HepG2 (cell line): ENCODE measurements at regions not wholly inside any gene's neighbourhood (a gene's known extent, or its start where the extent isn't known, plus 50 kb on each side); places are given as distances from the start of the nearest gene placed in this dataset.

ENCODE experiments used
- CBFB ChIP-seq: sonication (generic); formaldehyde crosslinking; IDR thresholded peaks from 2 replicates; pipeline ENCODE4 v1.4.0; 2020; ENCODE audit warnings: missing genetic modification reagents
- E2F2 ChIP-seq: sonication (generic); formaldehyde crosslinking; IDR thresholded peaks from 2 replicates; pipeline ENCODE4 v1.4.0; 2020; ENCODE audit warnings: missing genetic modification reagents, borderline replicate concordance
- HBP1 ChIP-seq: IDR thresholded peaks from 2 replicates; pipeline ENCODE4 v1.6.1; 2016; ENCODE audit warnings: low read depth, control low read depth
- HINFP ChIP-seq: sonication (generic); formaldehyde crosslinking; IDR thresholded peaks from 2 replicates; pipeline ENCODE4 v1.4.0; 2020; ENCODE audit warnings: low read depth, mild to moderate bottlenecking, missing genetic modification reagents
- NR2F2 ChIP-seq: IDR thresholded peaks from 2 replicates; pipeline ENCODE4 v1.6.1; 2012; ENCODE audit warnings: low read depth, inconsistent platforms, borderline replicate concordance
- PBX3 ChIP-seq: sonication (generic); formaldehyde crosslinking; IDR thresholded peaks from 2 replicates; pipeline ENCODE4 v1.8.1; 2023; ENCODE audit warnings: missing genetic modification reagents, inconsistent platforms, borderline replicate concordance
- RAD51 ChIP-seq: fragments of 450-650 bp; IDR thresholded peaks from 2 replicates; pipeline ENCODE4 v1.6.1; 2016; ENCODE audit warnings: borderline replicate concordance
- RFX3 ChIP-seq: IDR thresholded peaks from 2 replicates; pipeline ENCODE4 v1.6.1; 2016; ENCODE audit warnings: missing biosample characterization, missing genetic modification reagents
- RFXANK ChIP-seq: IDR thresholded peaks from 2 replicates; pipeline ENCODE4 v1.6.1; 2016
- RXRB ChIP-seq: IDR thresholded peaks from 2 replicates; pipeline ENCODE4 v1.6.1; 2016; ENCODE audit warnings: borderline replicate concordance, missing genetic modification reagents, missing compliant biosample characterization
- TBL1XR1 ChIP-seq: fragments of 150-350 bp; IDR thresholded peaks from 2 replicates; pipeline ENCODE4 v1.6.1; 2014; ENCODE audit warnings: borderline replicate concordance, low read length; ENCODE audit not compliant: partially characterized antibody
- ZKSCAN5 ChIP-seq: sonication (generic); formaldehyde crosslinking; IDR thresholded peaks from 2 replicates; pipeline ENCODE4 v1.5.1; 2020; ENCODE audit warnings: mild to moderate bottlenecking, missing genetic modification reagents
- ZNF24 ChIP-seq: fragments of 450-650 bp; IDR thresholded peaks from 2 replicates; pipeline ENCODE4 v1.6.1; 2017; ENCODE audit warnings: antibody characterized with exemption, mild to moderate bottlenecking
- ZNF296 ChIP-seq: sonication (generic); formaldehyde crosslinking; conservative IDR thresholded peaks from 2 replicates; pipeline ENCODE4 v1.5.0; 2020; ENCODE audit warnings: mild to moderate bottlenecking, missing genetic modification reagents
- ZNF33B ChIP-seq: sonication (generic); formaldehyde crosslinking; IDR thresholded peaks from 2 replicates; pipeline ENCODE4 v1.5.1; 2020; ENCODE audit warnings: mild to moderate bottlenecking, missing genetic modification reagents
- ZNF512B ChIP-seq: sonication (generic); formaldehyde crosslinking; IDR thresholded peaks from 2 replicates; pipeline ENCODE4 v1.5.1; 2020; ENCODE audit warnings: missing genetic modification reagents, mild to moderate bottlenecking, borderline replicate concordance
- ZNF710 ChIP-seq: sonication (generic); formaldehyde crosslinking; IDR thresholded peaks from 2 replicates; pipeline ENCODE4 v1.5.0; 2020; ENCODE audit warnings: mild to moderate bottlenecking, missing genetic modification reagents, borderline replicate concordance
- ZNF781 ChIP-seq: sonication (generic); formaldehyde crosslinking; IDR thresholded peaks from 2 replicates; pipeline ENCODE4 v1.5.1; 2020; ENCODE audit warnings: borderline replicate concordance, mild to moderate bottlenecking, missing genetic modification reagents; ENCODE audit errors: not compliant biosample characterization

GRCh38 chr15:67915461-67916374, 75.9 kb upstream of the RNU6-1 start (continued):
- TF ChIP-seq HBP1 (CRISPR knock-in tag), result peak; percentile 76; the same call in 1 of the 2 replicates
- no peak for TF ChIP-seq RFX3 (CRISPR knock-in tag)
- no peak for TF ChIP-seq E2F2 (CRISPR knock-in tag)
- no peak for TF ChIP-seq RAD51
- TF ChIP-seq ZKSCAN5, result no peak
- peak; percentile 98 for TF ChIP-seq ZNF710 (CRISPR knock-in tag)
- TF ChIP-seq HINFP (CRISPR knock-in tag), result no peak
- no peak for TF ChIP-seq ZNF33B (CRISPR knock-in tag)
- TF ChIP-seq RFXANK (CRISPR knock-in tag), result 0 out of 2 replicates have a peak, but pooled peaks have one; percentile 72
- TF ChIP-seq ZNF296 (CRISPR knock-in tag), result no peak
- peak; percentile 45; the same call in 1 of the 2 replicates for TF ChIP-seq CBFB (CRISPR knock-in tag)
- peak; percentile 90 for TF ChIP-seq NR2F2
- no peak for TF ChIP-seq ZNF24
- no peak for TF ChIP-seq PBX3
- no peak for TF ChIP-seq ZNF512B (CRISPR knock-in tag)
- TF ChIP-seq ZNF781 (CRISPR knock-in tag), result no peak
- TF ChIP-seq TBL1XR1, result no peak
- peak; percentile 86 for TF ChIP-seq RXRB
